ENCODE measurements at regions not wholly inside any gene's neighbourhood (a gene's known extent, or its start where the extent isn't known, plus 50 kb on each side); places are given as distances from the start of the nearest gene placed in this dataset.

GRCh38 chr7:91659096-91659495, 221.4 kb downstream of the MTERF1 start:
- TF ChIP-seq SUZ12 (IDR thresholded peaks at IDR 0.05; ENCODE audit: extremely low read depth, insufficient read depth, insufficient read length) (no peak), ZNF274 (IDR thresholded peaks at IDR 0.05; ENCODE audit: low read depth, low read length) (no peak), YY1 (IDR thresholded peaks at IDR 0.05; ENCODE audit: insufficient read depth, insufficient read length) (no peak)
